SU-DHL-6 (cell line): ENCODE measurements at regions not wholly inside any gene's neighbourhood (a gene's known extent, or its start where the extent isn't known, plus 50 kb on each side); places are given as distances from the start of the nearest gene placed in this dataset.

Experiments
- CTCF ChIP-seq: fragments of 200-600 bp; sonication (generic); IDR thresholded peaks from one replicate; pipeline ENCODE4 v1.5.1; 2017; ENCODE audit warnings: antibody characterized with exemption, mild to moderate bottlenecking, low read length, moderate library complexity; ENCODE audit not compliant: insufficient read depth, poor library complexity, severe bottlenecking
- EZH2phosphoT487 ChIP-seq: fragments of 200-600 bp; sonication (generic), shearing (Covaris generic); conservative IDR thresholded peaks from 2 replicates; pipeline ENCODE4 v1.6.1; 2018; ENCODE audit warnings: mild to moderate bottlenecking, antibody characterized with exemption, low read length, moderate library complexity, mixed read lengths

DNA sequence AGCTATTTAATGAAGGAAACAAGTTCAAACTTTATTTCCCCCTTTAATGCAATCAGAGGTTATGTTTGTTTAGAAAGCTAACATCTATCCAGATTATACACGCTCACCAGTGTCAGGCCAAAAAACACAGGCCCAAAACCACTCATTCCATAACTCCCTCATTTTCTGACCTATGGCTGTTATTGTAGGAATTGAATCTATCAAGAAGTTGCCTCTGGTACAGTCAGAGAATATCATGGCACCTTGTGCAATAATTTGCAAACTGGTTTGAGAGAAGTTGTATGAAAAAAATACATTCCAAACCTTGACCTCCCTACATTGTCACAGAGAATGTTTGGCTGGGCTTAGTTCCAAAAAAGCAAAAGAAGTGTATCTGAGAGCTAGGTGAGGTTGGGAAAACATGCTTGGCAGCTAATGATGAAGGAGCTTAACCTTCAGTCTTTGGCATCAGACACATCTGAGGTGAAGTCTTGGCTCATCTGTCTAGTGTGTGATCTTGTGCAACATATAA lies 591.0 kb downstream of the ANKRD50 start:
- TF ChIP-seq CTCF (no peak), EZH2phosphoT487 (no peak)
